ENCODE measurements at regions not wholly inside any gene's neighbourhood (a gene's known extent, or its start where the extent isn't known, plus 50 kb on each side); places are given as distances from the start of the nearest gene placed in this dataset.
"Not testable (repeated sequence)": the region's sequence is repeated elsewhere in the genome, so short reads cannot be mapped to it uniquely, and the experiment has no call there.

DNA sequence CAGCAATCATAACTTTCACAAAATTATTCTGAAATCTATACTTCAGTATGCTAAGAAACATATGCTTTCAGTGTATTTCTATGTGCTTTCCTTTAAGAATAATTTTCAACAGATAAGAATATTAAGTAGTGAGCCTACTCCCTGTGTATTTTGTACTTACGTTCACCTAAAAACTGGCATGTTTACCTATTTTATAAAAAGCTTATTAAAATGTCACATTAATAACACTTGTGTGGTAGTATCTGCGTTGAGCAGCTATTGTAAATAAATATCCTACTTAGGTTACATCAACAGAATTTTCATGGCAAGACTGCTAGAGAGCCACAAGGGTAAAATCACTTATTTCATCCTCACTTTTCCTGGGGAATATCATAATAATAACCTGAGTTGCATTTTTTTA, 113.4 kb upstream of the SLITRK5 start:
- Histone ChIP-seq H3K36me3 (replicated peaks in 1 of 2; ENCODE audit: insufficient read depth in 1 of 2, low read depth in 2 of 2) (no peaks in the 10 kb centered on the region), H3K4me3 (no peak overlapping the region), H3K27me3 (no peaks in the 10 kb centered on the region), H3K27ac (no peak overlapping the region), H3K4me1 (no peaks in the 10 kb centered on the region), H3K9me3 (no peaks in the 10 kb centered on the region)
- 19 to 23% methylated on average over 2 of the region's 2 CpGs for WGBS, 2 donors
- DNase-seq (no peak), ATAC-seq (no peak)
- intact Hi-C loops (cut with DNase I): no loop called here
- TF ChIP-seq, protein P1, sequence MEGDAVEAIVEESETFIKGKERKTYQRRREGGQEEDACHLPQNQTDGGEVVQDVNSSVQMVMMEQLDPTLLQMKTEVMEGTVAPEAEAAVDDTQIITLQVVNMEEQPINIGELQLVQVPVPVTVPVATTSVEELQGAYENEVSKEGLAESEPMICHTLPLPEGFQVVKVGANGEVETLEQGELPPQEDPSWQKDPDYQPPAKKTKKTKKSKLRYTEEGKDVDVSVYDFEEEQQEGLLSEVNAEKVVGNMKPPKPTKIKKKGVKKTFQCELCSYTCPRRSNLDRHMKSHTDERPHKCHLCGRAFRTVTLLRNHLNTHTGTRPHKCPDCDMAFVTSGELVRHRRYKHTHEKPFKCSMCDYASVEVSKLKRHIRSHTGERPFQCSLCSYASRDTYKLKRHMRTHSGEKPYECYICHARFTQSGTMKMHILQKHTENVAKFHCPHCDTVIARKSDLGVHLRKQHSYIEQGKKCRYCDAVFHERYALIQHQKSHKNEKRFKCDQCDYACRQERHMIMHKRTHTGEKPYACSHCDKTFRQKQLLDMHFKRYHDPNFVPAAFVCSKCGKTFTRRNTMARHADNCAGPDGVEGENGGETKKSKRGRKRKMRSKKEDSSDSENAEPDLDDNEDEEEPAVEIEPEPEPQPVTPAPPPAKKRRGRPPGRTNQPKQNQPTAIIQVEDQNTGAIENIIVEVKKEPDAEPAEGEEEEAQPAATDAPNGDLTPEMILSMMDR (IDR thresholded peaks at IDR 0.05): no peak
- no peak for TF ChIP-seq POLR2A (IDR thresholded peaks at IDR 0.05)

DNA sequence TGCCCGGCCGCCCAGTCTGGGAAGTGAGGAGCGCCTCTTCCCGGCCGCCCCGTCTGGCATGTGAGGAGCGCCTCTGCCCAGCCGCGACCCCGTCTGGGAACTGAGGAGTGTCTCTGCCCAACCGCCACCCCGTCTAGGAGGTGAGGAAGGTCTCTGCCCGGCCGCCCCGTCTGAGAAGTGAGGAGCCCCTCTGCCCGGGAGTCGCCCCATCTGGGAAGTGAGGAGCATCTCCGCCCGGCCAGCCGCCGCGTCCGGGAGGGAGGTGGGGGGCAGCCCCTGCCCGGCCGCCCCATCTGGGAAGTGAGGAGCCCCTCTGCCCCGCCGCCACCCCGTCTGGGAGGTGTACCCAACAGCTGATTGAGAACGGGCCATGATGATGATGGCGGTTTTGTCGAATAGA, 109.6 kb upstream of the SLITRK5 start:
- H3K9me3 ChIP-seq; H3K27me3 ChIP-seq; DNase-seq; ATAC-seq; H3K4me3 ChIP-seq; H3K4me1 ChIP-seq; intact Hi-C loops (cut with DNase I); H3K36me3 ChIP-seq (replicated peaks in 1 of 2; ENCODE audit: insufficient read depth in 1 of 2, low read depth in 2 of 2); H3K27ac ChIP-seq: not testable (repeated sequence)
- 91 to 92% methylated on average over 7 to 28 of the region's 31 CpGs for WGBS, 2 donors

DNA sequence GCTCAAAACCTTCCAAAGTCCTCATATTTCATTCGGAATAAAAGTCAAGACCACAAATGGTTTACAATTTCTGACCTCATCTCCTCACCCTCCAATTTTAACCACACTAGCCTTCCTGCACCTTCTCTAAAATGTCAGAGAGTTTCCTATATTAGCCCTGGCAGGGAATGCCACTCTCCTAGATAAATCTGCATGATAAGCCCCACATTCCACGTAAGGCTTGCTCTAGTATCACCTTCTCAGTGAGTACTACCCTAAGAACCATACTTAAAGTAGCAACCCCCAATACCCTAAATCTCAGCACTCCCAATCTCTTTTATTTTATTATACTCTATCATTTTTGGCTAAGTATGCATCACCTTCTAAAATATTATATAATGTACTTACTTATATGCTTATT, 100.5 kb upstream of the SLITRK5 start:
- WGBS, 2 donors: 19 to 37% methylated on average over 2 of the region's 2 CpGs
- DNase-seq (no peak), ATAC-seq (no peak)
- Histone ChIP-seq H3K9me3 (no peaks in the 10 kb centered on the region), H3K36me3 (replicated peaks in 1 of 2; ENCODE audit: insufficient read depth in 1 of 2, low read depth in 2 of 2) (no peaks in the 10 kb centered on the region), H3K4me1 (no peaks in the 10 kb centered on the region), H3K27me3 (no peaks in the 10 kb centered on the region), H3K4me3 (no peak overlapping the region), H3K27ac (no peak overlapping the region)
- intact Hi-C loops (cut with DNase I): no loop called here
- TF ChIP-seq, protein P1 (IDR thresholded peaks at IDR 0.05): no peak
- no peak for TF ChIP-seq POLR2A (IDR thresholded peaks at IDR 0.05)

DNA sequence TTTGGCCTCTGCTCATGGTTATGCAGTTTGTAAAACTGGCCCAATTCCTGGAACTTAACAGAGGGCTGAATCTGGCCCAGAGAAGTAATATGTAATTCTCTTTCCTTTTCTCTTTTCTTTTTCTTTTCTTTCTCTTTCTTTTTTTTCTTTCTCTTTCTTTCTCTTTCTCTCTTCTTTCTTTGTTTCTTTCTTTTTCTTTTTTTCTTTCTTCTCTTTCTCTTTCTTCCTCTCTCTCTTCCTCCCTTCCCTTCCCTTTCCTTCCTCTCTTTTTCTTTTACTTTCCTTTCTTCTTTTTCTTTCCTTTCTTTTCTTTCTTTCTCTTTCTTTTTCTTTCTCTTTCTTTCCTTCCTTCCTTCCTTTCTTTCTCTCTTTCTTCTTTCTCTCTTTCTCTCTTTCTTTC, 88.8 kb upstream of the SLITRK5 start:
- intact Hi-C loops (cut with DNase I): no loop called here
- H3K4me1 ChIP-seq: no peaks in the 10 kb centered on the region
- H3K9me3 ChIP-seq: no peaks in the 10 kb centered on the region
- no peaks in the 10 kb centered on the region for H3K27me3 ChIP-seq
- H3K4me3 ChIP-seq: no peak overlapping the region
- TF ChIP-seq, protein P1 (IDR thresholded peaks at IDR 0.05): no peak
- TF ChIP-seq POLR2A (IDR thresholded peaks at IDR 0.05): no peak
- DNase-seq (no peak), ATAC-seq (no peak)
- no peak overlapping the region for H3K27ac ChIP-seq
- H3K36me3 ChIP-seq (replicated peaks in 1 of 2; ENCODE audit: insufficient read depth in 1 of 2, low read depth in 2 of 2): no peaks in the 10 kb centered on the region

DNA sequence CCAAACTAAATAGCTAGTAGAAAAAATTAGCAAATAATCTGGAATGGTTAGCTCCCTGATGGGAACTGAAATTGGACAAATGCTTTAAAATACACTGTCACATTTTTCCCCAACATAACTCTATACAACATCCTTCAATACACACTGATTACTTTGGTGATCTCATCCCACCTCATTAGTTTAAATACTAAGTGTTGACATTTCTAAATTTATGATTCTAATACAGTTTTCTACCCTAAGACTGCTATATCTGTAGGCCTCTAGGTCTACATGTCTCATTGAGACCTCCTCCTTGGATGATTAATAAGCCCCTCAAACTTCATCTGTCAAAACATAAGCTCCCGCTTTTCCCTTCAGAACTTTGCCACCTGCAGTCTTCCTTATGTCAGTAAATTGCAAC, 80.7 kb upstream of the SLITRK5 start:
- Histone ChIP-seq H3K4me3 (no peak overlapping the region), H3K9me3 (no peaks in the 10 kb centered on the region), H3K4me1 (no peaks in the 10 kb centered on the region), H3K36me3 (replicated peaks in 1 of 2; ENCODE audit: insufficient read depth in 1 of 2, low read depth in 2 of 2) (no peaks in the 10 kb centered on the region), H3K27ac (no peak overlapping the region), H3K27me3 (no peaks in the 10 kb centered on the region)
- DNase-seq (no peak), ATAC-seq (no peak)
- WGBS, 2 donors: 79 to 81% methylated on average over 1 of the region's 1 CpG
- no peak for TF ChIP-seq POLR2A (IDR thresholded peaks at IDR 0.05)
- TF ChIP-seq, protein P1 (IDR thresholded peaks at IDR 0.05): no peak
- intact Hi-C loops (cut with DNase I): no loop called here

DNA sequence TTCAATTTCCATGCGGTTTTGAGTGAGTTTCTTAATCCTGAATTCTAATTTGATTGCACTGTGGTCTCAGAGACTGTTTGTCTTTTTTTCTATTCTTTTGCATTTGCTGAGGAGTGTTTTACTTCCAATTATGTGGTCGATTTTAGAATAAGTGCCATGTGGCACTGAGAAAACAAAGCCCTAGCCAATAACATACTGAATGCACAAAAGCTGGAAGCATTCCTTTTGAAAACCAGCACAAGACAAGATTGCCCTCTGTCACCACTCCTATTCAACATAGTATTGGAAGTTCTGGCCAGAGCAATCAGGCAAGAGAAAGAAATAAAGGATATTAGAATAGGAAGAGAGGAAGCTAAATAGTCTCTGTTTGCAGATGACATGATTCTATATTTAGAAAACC, 66.7 kb upstream of the SLITRK5 start:
- 44 to 50% methylated on average over 2 of the region's 2 CpGs for WGBS, 2 donors
- DNase-seq; H3K27me3 ChIP-seq; H3K4me3 ChIP-seq; H3K9me3 ChIP-seq; ATAC-seq; intact Hi-C loops (cut with DNase I); H3K4me1 ChIP-seq; H3K36me3 ChIP-seq (replicated peaks in 1 of 2; ENCODE audit: insufficient read depth in 1 of 2, low read depth in 2 of 2); H3K27ac ChIP-seq: not testable (repeated sequence)

Data from body of pancreas (tissue), 4 donors.